ENCODE measurements at regions not wholly inside any gene's neighbourhood (a gene's known extent, or its start where the extent isn't known, plus 50 kb on each side); places are given as distances from the start of the nearest gene placed in this dataset.

DNA sequence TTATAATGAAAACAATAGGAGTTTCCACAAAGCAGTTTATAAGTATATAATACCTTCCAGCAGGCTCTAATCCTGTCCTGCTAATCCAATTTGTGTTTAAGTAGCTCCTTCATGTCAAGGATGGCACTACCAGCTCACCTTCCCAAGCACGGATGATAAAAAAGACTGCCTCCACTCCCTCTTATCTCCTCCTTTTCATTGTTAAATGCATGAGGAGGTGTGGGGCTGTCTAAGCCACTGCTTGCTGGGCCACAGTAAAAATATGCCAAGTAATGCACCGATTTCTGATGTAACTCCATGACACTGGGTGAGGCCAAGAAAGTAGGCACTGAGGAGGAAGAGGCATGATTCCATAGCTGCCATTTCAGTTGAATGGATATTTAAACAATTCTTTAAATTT is 193.1 kb downstream of the ZIC5 start:
- Histone ChIP-seq H2BK20ac (ENCODE audit: low read length) (no peak overlapping the region), H4K8ac (ENCODE audit: extremely low read depth, insufficient read depth, low read length) (no peak overlapping the region), H3K4ac (replicated peaks; ENCODE audit: insufficient read length, low read depth, low read length) (no peak overlapping the region), H3K9me3 (ENCODE audit: insufficient read depth in 2 of 2, low read depth in 1 of 2, low read length in 1 of 2) (peaks cover 0 to 5% of the 10 kb centered on the region in 2 experiments; a peak in 1 of 4 replicates), H3K4me1 (replicated peaks in 1 of 4; ENCODE audit: control insufficient read depth in 3 of 4, insufficient read depth in 4 of 4, low read length in 3 of 4) (no peaks in the 10 kb centered on the region; a peak in 1 of 7 replicates), H3K56ac (replicated peaks; ENCODE audit: insufficient read length, low read depth, low read length) (no peak overlapping the region), H3K23ac (ENCODE audit: insufficient read length) (no peak overlapping the region), H2BK120ac (replicated peaks; ENCODE audit: low read depth, low read length) (no peak overlapping the region), H4K5ac (ENCODE audit: insufficient read length, low read depth, low read length) (no peak overlapping the region), H3K27me3 (replicated peaks in 1 of 4; ENCODE audit: control insufficient read depth in 3 of 4, extremely low read depth in 1 of 4, insufficient read depth in 3 of 4, low read length in 3 of 4) (no peaks in the 10 kb centered on the region), H3K36me3 (ENCODE audit: control insufficient read depth in 2 of 4, insufficient read depth in 4 of 4, low read length in 3 of 4) (no peaks in the 10 kb centered on the region), H3K27ac (ENCODE audit: low read depth, low read length) (no peak overlapping the region), H3K9ac (replicated peaks in 1 of 4; ENCODE audit: extremely low read depth in 1 of 4, low read depth in 3 of 4, low read length in 3 of 4) (no peak overlapping the region), H3K79me2 (ENCODE audit: control insufficient read depth in 1 of 2, insufficient read depth in 2 of 2, low read length in 2 of 2) (no peaks in the 10 kb centered on the region), H3K18ac (ENCODE audit: extremely low read depth, low read length) (no peak overlapping the region), H2BK15ac (ENCODE audit: low read length) (no peak overlapping the region), H3K4me2 (ENCODE audit: insufficient read depth in 1 of 2, low read depth in 2 of 2, low read length in 2 of 2) (no peak overlapping the region), H4K91ac (replicated peaks; ENCODE audit: insufficient read length, low read length) (no peak overlapping the region), H3K14ac (ENCODE audit: insufficient read length) (no peak overlapping the region), H2BK5ac (ENCODE audit: low read depth, low read length) (no peak overlapping the region), H3K79me1 (ENCODE audit: low read depth, low read length) (no peaks in the 10 kb centered on the region), H2BK12ac (ENCODE audit: low read depth, low read length) (no peak overlapping the region), H2AFZ (ENCODE audit: low read length) (no peak overlapping the region), H4K20me1 (replicated peaks in 1 of 2; ENCODE audit: control insufficient read depth in 1 of 2, insufficient read depth in 2 of 2, low read length in 2 of 2) (no peaks in the 10 kb centered on the region), H3K4me3 (ENCODE audit: extremely low read depth in 1 of 4, insufficient read depth in 2 of 4, low read depth in 3 of 4, low read length in 4 of 4) (no peak overlapping the region), H2AK5ac (ENCODE audit: low read depth, low read length) (peak overlapping the region; percentile 1; the same call in 1 of the 2 replicates), H3K23me2 (ENCODE audit: low read depth, low read length) (no peaks in the 10 kb centered on the region)
- FAIRE-seq (no peak), DNase-seq (ENCODE audit: low read depth in 1 of 2, low spot score in 2 of 2) (no peak)
- WGBS, 2 experiments (ENCODE audit: extremely low coverage in 1 of 2, insufficient coverage in 1 of 2, insufficient read length in 1 of 2, insufficient replicate concordance in 2 of 2, low coverage in 1 of 2, low lambda C conversion rate in 2 of 2, missing lambda C conversion rate in 1 of 2): 95% methylated on average over 2 of the region's 2 CpGs; no CpG with 5 or more reads in 1 of the 2 experiments
- POLR2A ChIA-PET (ENCODE audit: partially characterized antibody): no interaction called here
- CTCF ChIA-PET (ENCODE audit: partially characterized antibody): interaction anchor here (1.0 to 2.6 kb wide), 7 partner anchors 12 to 123 kb away, joined by 3 to 13 read pairs (median 3); no protein-coding TSS in a partner anchor
- TF ChIP-seq EP300 (IDR thresholded peaks at IDR 0.05; ENCODE audit: borderline replicate concordance in 1 of 2, low read depth in 2 of 2, low read length in 2 of 2) (no peak), JUN (IDR thresholded peaks at IDR 0.05; ENCODE audit: low read depth, low read length) (no peak), TCF12 (IDR thresholded peaks at IDR 0.05; ENCODE audit: low read depth, low read length) (no peak)

Data from H1 (cell line).